ENCODE measurements at regions not wholly inside any gene's neighbourhood (a gene's known extent, or its start where the extent isn't known, plus 50 kb on each side); places are given as distances from the start of the nearest gene placed in this dataset.

DNA sequence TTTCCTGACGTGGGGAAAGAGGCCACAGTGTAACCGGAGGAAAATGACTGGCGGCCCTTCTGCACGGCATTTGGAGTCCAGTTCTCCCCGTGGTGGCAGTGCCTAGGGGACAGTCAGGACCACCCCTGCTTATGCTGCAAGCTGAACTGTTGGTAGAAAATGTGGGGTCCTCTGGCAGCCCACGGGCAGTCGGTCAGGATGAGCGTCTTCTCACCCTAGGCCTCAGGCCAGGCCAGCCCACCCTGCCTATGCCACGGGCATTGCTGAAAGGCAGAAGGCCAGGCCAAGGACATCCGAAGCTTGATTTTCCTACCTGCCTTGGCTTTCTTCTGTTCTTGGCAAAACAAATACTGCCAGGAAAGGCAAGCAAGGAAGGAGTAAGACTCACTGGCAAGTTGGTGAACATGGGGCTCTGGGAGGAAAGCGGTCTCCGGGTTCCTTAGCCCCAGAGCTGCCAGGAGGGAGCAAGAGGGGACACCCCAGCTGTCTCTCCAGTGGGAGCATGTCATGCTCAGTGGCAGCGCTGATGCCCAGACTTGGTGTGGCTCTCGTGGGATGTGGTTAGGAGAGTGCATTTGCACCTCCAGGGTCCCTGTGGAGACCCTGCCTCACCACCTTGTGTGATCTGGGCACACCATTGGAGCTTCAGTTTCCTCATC, 311.6 kb downstream of the QKI start:
- DNase-seq = no peak

DNA sequence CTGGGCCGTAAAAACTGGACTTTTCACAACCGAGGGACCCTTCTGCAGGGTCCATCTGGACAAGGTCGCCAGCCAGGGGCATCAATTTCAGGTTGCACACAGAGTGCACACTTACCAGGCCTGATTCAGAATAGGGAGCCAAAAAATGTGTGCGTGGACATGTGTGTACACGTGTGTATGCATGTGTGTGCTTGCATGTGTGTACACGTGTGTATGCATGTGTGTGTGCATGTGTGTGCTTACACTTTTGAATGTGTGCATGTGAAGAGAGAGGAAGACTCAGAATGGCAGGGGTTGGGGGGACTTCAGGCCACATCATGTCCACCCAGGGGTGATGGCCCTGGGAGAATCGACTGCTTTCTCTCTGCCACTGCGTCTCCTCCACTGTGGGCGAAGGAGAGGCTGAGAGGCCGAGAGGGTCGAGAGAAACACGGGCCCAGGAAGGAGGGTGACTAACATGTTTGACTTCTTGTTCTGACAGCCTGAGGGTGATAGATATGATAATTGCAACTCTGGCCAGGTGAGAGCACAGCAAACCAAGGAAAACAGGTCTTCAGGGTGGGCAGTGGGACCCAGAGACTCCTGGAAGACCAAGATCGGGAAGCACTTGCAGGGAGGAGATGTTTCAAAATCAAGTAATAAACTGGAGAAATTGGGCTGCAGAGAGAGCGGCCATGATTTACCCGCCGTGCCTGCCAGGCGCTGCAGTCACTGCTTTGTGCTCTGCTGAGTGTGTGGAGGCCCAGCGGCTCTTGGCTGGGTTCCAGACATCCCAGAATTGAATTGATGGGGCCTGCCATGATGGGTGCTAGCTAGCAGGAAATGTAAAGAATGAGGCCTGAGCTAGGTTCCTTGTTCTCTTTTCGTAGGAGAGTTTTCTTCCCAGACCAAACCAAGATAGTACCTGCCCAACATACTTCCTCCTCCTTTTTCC, 310.8 kb downstream of the QKI start:
- no peak for DNase-seq

DNA sequence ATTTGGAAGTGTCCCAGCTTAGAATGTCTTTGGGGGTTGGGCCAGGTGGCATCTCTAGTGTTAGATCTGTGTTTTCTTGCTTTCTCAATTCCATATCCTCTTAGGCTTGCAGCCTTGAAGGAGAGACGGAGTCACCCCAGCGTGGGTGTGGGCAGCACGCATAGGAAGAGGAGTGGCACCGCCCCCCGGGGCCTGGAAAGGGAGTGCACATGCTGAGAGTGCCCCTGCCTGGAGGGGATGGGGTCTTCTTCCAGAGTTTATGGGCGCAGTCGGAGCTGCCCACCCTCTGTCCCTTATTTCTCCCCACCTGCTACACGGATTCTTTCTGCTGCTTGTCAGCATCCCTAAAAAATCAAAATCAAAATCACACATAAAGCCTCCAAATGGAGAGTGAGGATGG, 309.7 kb downstream of the QKI start:
- no peak for DNase-seq

DNA sequence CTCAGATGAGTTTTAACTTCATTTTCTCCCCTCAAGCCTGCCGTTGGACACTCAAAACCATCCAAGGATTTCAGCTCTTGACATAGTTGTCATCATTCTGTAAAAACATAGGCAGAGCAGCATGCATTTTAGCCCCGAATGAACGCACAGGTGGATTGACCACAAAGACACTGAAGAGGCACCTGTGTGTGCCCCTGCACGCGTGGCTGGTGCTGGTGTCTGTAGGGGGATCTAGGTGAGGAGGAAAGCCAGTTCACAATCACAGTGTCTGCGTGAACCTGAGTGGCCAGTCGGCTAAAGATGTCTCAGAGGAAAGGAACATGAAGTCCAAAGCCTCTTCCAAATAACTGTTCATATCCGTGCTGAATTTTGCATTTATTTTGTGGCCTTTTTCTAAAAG, 309.2 kb downstream of the QKI start:
- DNase-seq = no peak

DNA sequence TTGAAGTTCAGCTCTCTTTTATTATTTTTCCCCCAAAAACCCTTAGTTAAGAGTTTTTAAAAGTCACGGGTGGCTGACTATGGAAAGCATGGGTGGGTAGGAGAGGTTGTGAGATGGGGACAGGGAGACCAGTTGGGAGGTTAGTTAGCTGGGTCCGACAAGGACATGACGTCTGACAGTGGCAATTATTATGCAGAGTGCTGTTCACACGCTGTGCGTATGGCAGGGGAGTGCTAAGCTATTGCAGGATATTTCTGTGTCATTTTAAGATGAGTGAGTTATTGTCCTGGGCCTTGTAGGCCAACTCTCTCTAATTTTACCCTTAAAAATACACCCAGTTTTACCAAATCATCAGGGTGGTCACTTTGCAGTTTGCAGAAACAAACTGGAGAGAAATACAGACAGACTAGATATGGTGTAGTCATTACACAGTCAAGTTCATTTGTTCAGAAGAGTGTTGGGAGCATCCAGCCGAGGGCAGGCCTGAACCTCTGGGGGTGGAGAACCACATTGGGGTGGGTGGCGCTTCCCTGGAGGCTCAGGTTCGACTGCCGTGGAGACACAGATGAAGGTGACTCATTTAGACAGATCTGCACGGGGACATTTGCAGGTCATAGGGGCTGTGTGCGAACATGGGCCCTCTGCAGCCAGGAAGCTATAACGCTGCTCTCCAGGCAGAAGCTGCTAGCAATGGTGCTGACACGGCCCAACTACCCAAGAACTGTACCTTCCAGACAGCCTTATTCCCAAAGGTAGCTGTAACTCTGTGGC, 307.6 kb downstream of the QKI start:
- DNase-seq = no peak

DNA sequence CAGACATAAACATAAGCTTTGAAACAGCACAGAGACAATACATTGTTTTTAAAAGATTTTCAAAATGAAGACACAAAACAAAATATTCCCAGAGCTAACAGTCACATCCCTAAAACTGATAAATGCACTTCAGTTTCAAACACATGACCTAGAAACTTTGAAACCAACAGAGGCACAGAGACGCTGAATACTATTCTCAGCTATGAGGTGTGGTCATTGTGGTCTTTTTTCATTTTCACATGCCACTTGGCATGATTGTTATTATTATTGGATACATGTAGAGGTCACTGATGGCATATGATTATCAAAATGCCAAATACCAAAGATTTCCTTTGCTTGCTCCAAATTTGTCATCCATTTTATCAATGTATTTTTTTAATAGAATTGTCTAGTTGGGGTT, 306.9 kb downstream of the QKI start:
- no peak for DNase-seq

DNA sequence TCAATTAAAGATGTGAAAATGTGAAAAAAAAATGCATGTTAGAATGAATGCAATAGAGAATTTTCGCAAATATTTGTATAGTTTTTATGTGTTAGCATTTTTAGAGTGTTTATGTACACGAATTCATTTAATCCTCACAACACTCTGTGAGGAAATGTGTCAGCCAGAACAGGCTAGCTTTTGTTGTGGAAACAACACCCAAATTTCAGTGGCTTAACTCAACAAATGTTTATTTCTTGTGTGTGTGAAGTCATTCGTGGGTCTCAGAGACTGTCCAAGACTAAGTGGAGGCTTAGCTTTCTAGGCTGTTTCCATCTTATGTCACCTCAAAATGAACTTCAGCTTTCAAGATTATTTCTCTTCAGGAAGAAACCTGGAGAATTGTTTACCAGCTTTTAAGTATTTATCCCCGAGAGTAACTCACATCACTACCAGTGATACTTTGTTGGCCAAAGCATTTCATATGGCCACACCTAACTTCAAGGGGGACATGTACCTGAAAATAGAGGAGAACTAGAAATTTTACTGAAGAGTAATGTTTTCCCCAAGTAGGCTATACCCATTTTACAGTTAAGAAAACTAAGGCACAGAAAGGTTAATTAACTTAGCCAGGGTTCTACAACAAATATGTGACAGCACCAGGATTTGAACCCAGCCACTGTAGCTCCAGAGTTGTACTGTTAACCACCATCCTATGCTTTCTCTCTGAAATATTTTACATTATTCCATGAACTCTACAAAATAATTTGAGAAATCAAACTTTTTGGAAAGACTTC, 306.1 kb downstream of the QKI start:
- no peak for DNase-seq

DNA sequence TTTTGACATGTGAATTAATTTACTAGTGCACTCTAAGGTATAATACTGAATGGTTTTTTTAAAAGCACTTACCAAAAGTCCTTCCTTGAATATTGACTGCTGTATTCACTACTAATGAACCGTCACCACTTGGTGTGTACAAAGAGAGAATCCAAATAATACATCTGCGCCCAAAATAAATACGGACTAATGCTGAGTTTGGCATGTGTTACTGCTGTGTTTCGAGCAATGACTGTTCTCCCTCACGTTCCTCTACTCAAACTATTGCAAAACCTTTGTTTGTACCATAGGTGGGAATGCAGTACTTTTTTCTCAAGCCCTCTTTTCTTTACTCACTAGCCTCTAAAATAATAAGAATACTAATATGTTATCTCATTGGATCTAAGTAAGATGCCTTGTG, 305.5 kb downstream of the QKI start:
- no peak for DNase-seq

DNA sequence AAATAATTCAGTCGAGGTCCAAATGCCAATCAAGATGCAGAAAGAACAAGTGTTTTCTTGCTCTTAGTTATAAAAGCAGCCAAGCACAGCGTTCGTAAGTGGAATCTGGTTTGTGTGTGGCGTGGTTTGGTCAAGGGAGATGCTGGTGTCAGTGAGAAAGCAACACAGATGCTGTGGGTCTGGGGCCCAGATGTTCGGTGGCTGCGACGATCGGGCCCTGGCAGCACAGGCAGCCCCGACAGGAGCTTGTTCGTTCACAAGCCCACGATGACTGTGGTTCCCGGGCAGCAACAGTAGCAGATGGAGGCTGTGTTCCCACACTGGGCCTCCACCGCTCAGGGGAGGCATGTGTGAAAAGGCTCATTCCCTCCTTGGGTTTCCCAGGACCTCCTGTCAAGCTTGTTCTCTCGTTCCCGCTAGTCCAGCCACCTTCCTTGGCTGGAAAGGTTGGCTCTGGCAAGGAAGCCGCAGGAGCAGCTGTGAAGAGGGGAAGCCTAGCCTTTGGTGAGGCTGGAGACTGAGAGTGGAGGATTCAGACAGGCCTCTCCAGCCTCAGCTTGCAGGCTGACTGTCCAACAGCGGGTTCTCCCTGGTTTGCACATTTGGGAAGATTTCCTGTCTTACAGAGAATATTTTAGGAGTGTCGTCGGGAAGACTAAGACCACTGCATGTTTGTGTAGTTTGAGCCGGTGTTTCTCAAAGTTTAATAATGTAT, 304.7 kb downstream of the QKI start:
- DNase-seq = no peak

DNA sequence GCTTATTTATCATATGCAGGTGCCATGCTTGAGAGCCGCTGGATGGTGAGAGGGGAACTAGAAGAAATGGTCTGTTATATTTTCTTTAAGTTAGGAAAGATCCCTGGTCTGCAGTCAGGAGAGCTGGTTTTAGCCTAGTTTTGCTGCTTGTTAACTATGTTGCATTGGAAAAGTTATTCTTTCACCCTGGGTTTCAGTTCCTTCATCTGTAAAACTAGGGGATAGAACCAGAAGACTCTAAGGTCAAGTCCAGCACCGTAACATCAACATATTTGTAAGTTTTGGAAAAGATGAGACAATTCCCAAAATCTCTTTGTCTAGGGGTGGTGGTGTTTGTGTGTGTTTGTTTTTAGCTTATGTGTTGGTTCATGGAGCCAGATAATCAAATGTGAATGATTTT, 304.0 kb downstream of the QKI start:
- no peak for DNase-seq

DNA sequence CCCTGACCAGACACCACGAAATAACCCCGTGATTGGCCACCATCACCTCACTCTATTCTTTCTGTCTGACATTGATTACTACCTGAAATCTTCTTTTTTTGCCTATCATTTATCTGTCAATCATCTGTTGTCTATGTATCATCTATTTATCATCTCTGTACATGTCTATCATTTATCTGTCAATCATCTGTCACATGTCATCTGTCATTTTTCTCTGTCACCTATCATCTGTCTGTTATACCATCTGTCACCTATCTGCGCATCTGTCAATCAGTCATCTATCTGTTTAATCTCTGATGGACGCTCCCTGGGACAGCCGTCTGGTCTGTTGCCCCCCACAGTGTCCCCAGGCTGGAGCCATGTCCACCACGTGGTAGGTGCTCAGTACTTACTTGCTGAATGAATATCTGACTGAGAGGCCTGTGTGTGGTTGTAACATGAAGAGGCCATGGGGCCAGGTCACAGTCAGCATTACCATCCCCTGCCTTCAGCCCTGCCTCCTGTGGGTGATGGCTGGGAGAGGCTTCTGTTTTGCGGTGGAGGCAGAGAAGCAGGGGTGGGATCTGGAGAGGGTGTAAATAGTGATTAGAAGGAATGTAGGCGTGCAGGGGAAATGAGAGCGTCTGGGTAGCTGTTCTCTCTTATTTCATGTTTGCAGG, 302.7 kb downstream of the QKI start:
- DNase-seq = no peak

DNA sequence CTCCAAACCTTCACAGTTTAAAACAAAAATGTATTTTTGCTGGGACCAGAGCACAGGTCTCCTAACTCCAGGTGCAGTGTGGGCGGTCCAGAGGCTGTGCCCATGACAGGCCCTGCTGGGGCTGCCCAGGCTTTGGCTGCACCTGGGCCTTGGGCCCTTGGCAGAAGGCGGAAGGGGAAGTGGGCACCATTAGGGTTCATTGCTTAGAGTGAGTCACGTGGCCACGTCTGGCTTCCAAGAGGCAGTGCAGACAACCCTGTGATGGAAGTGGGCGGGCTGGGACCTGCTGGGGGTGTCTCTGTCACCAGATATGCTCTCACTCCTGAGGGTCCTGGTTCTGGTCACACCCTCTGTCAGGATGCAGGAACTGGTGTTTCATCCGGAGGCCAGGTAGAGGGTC, 302.2 kb downstream of the QKI start:
- DNase-seq = no peak

DNA sequence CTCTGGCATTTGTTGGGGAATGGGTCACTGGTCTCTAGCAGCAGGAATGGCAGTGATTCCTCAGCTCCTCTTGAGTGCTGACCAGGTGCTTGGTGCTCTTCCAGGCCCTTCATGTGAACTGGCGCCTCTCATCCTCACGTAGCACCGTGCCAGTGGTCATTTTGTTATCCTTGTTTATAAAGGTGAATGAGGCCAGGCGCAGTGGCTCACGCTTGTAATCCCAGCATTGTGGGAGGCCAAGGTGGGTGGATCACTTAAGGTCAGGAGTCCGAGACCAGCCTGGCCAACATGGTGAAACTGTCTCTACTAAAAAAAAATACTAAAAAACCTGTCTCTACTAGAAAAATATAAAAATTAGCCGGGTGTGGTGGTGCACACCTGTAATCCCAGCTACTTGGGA, 301.3 kb downstream of the QKI start:
- no peak for DNase-seq

DNA sequence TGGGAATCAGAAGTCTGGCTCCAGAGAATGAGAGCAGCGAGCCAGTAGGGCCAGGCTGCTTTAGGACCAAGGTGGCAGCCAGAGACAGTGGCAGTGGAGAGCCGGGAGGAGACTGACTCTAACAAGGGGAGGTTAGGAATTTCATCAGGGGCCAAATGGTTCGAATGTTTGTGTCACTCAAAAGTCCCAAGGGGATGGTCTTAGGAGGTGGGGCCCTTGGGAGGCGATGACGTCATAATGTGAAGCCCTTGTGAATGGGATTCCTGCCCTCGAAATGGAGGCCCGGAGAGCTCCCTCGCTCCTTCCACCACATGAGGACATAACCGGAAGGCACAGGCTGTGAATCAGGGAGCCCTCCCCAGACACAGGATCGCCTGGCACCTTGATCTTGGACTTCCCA, 299.7 kb downstream of the QKI start:
- DNase-seq = no peak

DNA sequence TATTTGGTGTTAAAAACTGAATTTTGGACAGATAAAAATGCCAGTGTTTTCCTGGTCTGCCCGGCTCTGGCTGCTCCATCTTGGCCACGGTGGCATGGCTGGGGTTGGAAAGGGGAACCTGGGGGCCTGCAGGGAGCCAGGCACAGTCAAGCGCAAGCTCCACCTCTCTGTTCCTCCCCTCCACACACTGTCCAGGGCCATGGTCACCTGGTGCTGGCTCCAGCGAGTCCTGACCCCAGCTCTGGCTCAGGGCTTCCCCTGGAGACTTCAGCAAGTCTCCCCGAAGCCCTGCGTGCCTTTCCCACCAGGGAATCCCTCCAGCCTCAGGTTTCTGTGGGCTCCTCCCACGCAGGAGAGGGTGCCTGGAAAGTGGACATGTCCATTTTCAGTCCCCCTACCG, 298.5 kb downstream of the QKI start:
- no peak for DNase-seq

DNA sequence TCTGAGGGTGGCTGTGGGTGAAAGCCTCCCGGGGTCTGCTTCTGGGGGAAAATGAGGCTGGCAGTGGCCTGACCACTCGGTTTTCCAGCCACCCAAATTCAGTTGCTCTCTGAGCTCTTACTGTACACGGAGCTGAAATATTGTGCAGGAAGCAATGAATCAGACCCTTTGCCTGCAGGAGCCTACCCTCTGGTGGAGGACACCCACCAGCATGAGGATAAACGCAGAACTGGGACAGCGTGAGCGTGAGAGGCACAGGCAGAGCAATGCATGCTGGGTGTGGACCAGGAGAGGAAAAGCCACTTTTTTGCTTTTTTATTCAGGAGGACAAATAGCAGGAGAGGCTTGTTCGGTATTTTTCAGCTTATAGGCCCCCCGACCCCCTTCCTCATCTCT, 298.0 kb downstream of the QKI start:
- DNase-seq = no peak

DNA sequence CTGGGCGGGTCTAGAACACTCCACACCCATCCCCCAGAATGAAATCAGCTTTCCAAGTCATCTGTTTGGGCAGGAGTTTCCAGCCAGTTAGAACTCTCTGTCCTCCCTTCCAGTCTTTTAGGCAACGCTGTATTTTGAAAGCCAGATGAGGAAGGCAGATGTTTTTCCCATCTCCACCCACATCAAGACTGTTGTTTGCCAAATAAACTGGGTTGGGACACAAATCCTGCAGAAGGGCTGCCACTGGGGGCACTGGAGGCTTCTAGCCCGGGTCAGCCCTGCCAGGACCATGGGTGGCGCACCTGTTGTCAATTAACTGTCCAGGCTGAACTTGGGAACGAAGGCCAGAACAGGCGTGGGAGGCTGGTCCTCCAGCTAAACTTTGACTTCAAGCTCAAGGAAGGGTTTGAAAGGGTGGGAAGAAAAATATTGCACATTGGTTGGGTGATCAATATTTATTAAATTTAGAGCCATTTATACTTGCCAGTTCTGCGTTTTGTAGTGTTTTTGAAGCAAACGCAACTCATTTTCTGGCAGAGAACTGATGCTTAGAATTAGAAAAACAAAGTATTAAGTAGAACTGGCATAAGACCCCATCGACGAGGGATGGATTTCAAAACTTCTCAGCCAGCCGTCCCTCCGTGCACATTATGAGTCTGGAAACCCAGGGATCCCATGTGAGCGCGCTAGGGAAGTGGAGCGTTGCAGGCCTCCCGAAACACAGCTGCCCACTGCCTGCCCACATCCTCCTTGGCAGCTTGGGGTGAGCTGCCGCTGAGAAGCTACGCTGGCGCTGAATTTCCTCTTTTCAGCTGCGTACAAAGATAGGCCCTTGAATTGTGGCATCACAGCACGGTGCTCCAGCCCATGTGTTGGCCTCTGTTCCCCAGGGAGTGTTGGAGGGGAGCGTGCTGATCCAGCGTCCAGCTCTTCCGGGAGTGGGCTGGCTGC, 297.4 kb downstream of the QKI start:
- DNase-seq = no peak

DNA sequence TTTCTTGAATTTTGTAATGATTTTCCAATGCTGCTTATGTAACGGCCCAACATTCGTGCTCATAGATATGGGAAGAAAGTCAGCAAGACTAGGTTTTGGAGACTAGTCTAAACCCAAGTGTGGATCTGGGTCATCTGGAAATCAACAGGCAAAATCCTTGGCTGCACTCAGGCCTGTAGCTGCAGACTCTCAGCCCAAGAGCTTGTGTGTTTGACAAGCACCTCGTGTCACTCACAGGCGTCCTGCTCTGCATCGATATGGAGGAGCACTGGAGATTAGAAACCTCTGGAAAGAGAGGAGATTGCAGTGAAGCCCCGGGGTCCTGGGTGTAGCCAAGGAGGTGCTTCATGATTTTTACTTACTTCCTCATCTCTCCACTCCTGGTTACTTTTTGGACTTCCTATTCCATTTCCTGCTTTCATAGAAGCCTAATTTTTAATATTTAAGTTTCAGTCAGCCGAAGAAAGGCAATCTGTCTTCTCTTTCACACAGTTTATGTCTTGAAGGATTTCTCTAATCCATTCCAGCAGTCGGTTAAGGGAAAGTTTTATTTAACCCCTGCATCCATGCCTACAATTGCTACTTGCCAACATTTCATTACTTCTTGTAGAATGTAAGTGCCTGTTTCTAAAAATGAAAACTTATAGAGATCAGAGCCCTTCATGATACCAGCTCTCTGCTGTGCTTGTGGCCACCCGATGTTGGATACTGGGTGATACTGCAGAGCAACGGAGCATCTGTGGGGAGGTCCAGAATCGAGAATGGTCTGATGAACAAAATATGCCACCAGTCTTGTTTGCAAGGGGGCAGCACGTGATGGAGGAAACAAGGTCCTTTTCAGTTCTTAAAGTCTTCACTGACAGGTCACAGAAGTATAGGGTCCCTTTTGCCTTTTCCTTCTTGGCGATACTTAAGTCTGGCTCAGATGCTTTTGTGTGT, 296.3 kb downstream of the QKI start:
- no peak for DNase-seq

DNA sequence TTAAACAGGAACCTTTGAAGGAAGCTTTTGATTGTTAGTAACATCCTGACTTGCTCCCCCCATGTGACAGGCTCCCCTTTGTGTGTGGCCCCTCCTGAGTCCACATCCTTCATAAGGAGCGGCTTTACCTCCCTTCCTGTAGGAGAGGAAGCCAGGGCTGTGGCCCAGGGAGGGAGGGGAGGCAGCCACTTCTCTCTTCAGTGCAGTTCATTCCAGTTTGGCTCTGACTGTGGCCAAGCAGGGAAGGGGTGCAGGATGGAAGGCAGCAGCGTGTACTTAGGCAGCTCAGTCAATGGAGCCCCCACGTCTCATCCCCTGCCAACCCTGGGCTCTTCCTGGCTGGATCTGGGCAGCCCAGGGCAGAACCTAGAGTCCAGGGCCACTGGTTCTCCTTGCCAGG, 295.2 kb downstream of the QKI start:
- DNase-seq = no peak
